T-helper 17 cell (primary cell): ENCODE measurements at regions not wholly inside any gene's neighbourhood (a gene's known extent, or its start where the extent isn't known, plus 50 kb on each side); places are given as distances from the start of the nearest gene placed in this dataset.

Source experiments
- ATAC-seq: fragments of 150-1000 bp; cut with Tn5 transposase; 2 replicates; pipeline ENCODE4 v1.10.0; 2021; ENCODE audit warnings: mild to moderate bottlenecking, moderate library complexity
- DNase-seq, 3 donors: peaks; one replicate each; pipeline versions ENCODE4 v3.0.0 to v3.0.0-alpha.2; 2020 to 2021
- H3K9me3 ChIP-seq: one replicate; pipeline ENCODE4 v1.7.0; 2013; ENCODE audit warnings: low read length, mild to moderate bottlenecking; ENCODE audit not compliant: control insufficient read depth, poor library complexity, severe bottlenecking
- H3K27ac Mint-ChIP-seq: one replicate; pipeline ENCODE4 v1.8.0; 2022; ENCODE audit warnings: mild to moderate bottlenecking, moderate library complexity, mixed read lengths
- H3K27me3 Mint-ChIP-seq: one replicate; pipeline ENCODE4 v1.8.0; 2022; ENCODE audit warnings: mixed read lengths
- H3K36me3 Mint-ChIP-seq: one replicate; pipeline ENCODE4 v1.8.0; 2022; ENCODE audit warnings: low read depth, mixed read lengths
- H3K4me1 Mint-ChIP-seq: one replicate; pipeline ENCODE4 v1.8.0; 2022; ENCODE audit warnings: mild to moderate bottlenecking, mixed read lengths
- H3K4me3 Mint-ChIP-seq: one replicate; pipeline ENCODE4 v1.8.0; 2022; ENCODE audit warnings: mild to moderate bottlenecking, moderate library complexity, mixed read lengths

- H3K9me3 ChIP-seq: peaks cover 3% of the 10 kb centered on the region
- no peaks in the 10 kb centered on the region for H3K4me1 Mint-ChIP-seq
- no peak for ATAC-seq
- H3K36me3 Mint-ChIP-seq: no peaks in the 10 kb centered on the region
- no peak overlapping the region for H3K4me3 Mint-ChIP-seq
- peaks cover 22% of the 10 kb centered on the region for H3K27me3 Mint-ChIP-seq
- DNase-seq: no peak
- H3K27ac Mint-ChIP-seq: no peak overlapping the region
These were observed 143.7 kb downstream of the ACER2 start for GRCh38 chr9:19552282-19553105.

DNA sequence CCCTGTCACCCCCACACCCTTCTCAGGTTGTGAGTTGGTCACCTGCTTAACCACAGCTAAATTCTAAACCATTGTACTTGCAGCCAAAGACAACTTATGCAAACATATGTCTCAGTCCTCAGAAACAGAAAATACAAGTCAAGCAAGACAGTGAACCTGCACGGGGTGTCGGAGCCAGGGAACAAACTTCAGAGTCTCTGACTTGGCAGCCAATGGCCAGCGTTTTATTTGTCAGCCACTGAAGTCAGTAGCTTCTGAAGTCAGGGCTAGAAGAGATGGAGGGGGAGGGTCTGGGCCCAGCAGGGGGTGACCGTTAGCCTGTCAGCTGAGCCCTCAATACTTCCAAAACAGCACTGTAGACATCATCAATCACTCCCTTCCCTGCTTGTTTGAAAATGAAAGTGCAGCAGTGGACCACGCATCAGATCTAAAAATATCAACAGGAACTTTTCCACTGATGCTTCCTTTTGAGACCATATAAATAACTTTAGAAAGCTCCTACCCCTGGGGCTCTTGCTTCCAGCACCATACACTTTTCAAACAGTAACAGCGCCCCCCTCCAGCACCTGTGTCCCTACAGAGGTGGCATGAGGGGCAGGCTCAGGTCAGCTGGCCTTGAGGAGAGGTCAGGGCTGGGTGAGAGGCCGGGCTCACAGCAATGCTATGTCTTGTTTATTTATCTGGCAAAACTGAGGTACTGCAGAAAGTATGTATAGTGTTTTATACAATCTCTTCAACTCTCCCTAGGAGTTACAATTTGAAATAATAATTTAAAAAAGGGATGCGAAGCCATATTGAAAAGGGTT lies 142.5 kb downstream of the ACER2 start:
- no peaks in the 10 kb centered on the region for H3K36me3 Mint-ChIP-seq
- no peaks in the 10 kb centered on the region for H3K4me1 Mint-ChIP-seq
- peak overlapping the region; percentile 8 for H3K4me3 Mint-ChIP-seq

DNA sequence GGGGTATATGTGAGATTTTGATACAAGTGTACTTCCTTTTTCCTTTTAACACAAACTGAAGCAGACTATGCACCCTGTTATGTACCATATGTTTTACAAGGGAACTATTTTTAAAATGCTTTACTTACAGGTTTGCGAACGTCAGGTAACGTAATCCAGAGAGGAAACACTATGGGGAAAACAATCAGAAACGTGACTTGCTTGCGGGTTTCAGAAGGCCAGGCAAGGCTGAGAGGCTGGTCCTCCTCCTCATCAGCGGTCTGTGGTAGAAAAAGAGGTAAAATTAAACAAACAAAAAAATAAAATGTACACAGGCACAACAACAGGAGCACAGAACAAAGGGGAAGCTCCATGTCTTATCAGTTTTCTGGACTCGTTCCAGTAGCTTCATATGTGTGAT lies 141.2 kb downstream of the ACER2 start:
- Mint-ChIP-seq H3K4me3 (no peak overlapping the region), H3K27ac (no peak overlapping the region)
- ATAC-seq: no peak

More for the DNA sequence above, 142.5 kb downstream of the ACER2 start:
- no peak overlapping the region for H3K27ac Mint-ChIP-seq
- H3K9me3 ChIP-seq: no peaks in the 10 kb centered on the region
- DNase-seq: no peak
- peaks cover 22% of the 10 kb centered on the region for H3K27me3 Mint-ChIP-seq
- ATAC-seq: no peak

GRCh38 chr9:19533373-19533772 lies 124.6 kb downstream of the ACER2 start:
- Mint-ChIP-seq H3K27ac (no peak overlapping the region), H3K4me3 (no peak overlapping the region), H3K36me3 (no peaks in the 10 kb centered on the region), H3K27me3 (peaks cover 15% of the 10 kb centered on the region), H3K4me1 (no peaks in the 10 kb centered on the region)
- ATAC-seq: no peak
- no peak for DNase-seq
- H3K9me3 ChIP-seq: no peaks in the 10 kb centered on the region

More for the DNA sequence above, 141.2 kb downstream of the ACER2 start:
- Mint-ChIP-seq H3K27me3 (peaks cover 22% of the 10 kb centered on the region), H3K4me1 (no peaks in the 10 kb centered on the region), H3K36me3 (no peaks in the 10 kb centered on the region)
- no peak for DNase-seq
- no peaks in the 10 kb centered on the region for H3K9me3 ChIP-seq

DNA sequence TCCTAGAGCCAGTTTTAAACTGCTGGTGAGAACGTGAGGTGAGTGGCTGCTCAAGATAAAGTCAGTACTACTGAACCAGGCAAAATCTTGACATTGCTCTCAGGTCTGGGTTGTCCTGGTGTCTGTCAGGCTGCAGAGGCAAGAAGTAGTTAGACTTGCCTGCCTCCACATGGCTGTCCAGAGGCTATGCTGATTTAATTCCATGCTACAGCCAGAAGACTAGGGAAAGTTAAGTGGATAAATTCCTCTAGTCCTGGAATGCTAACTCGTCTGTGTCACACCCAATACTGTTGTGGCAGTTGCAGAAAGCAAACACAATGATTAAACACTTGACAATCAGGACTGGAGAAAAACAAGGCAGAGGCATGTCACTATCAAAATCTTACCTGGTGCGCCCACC lies 118.9 kb downstream of the ACER2 start:
- no peak overlapping the region for H3K27ac Mint-ChIP-seq
- ATAC-seq: no peak
- peaks cover 23% of the 10 kb centered on the region for H3K27me3 Mint-ChIP-seq

DNA sequence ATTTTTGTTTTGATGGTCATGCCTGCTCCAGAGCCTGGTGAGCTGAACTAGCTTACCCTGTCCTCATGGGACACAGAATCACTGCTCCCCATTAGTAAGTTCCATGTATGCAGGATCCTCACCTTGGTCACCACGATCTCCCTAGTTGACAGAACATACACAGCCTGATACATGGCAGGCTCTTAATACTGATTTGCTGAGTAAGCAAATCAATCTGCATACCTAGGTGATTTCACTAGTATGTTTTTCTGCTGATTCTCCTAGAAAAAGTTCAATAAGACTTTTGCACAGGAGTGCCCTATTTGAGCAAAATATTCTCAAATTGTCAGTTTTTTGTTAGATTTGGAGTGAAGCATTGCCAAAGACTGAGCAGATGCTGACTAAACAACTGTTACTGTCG lies 113.7 kb downstream of the ACER2 start:
- Mint-ChIP-seq H3K4me3 (no peak overlapping the region), H3K27ac (no peak overlapping the region), H3K27me3 (peaks cover 17% of the 10 kb centered on the region), H3K36me3 (no peaks in the 10 kb centered on the region), H3K4me1 (no peaks in the 10 kb centered on the region)
- ATAC-seq (no peak), DNase-seq (no peak)
- no peaks in the 10 kb centered on the region for H3K9me3 ChIP-seq

More for the DNA sequence above, 118.9 kb downstream of the ACER2 start:
- DNase-seq: no peak
- no peaks in the 10 kb centered on the region for H3K36me3 Mint-ChIP-seq
- H3K9me3 ChIP-seq: no peaks in the 10 kb centered on the region
- H3K4me1 Mint-ChIP-seq: no peaks in the 10 kb centered on the region
- H3K4me3 Mint-ChIP-seq: no peak overlapping the region

- H3K4me1 Mint-ChIP-seq: peaks cover 2% of the 10 kb centered on the region
- no peaks in the 10 kb centered on the region for H3K9me3 ChIP-seq
- no peak for DNase-seq
- H3K27me3 Mint-ChIP-seq: peaks cover 28% of the 10 kb centered on the region
- ATAC-seq: no peak
- H3K36me3 Mint-ChIP-seq: peaks cover 1% of the 10 kb centered on the region
- H3K27ac Mint-ChIP-seq: no peak overlapping the region
- H3K4me3 Mint-ChIP-seq: no peak overlapping the region
These were observed 112.4 kb downstream of the ACER2 start for GRCh38 chr9:19521205-19521604.

- no peaks in the 10 kb centered on the region for H3K9me3 ChIP-seq
- ATAC-seq (no peak), DNase-seq (no peak)
- no peak overlapping the region for H3K4me3 Mint-ChIP-seq
- peaks cover 5% of the 10 kb centered on the region for H3K36me3 Mint-ChIP-seq
- peaks cover 2% of the 10 kb centered on the region for H3K4me1 Mint-ChIP-seq
- H3K27me3 Mint-ChIP-seq: peaks cover 56% of the 10 kb centered on the region
- H3K27ac Mint-ChIP-seq: no peak overlapping the region
These were observed 108.6 kb downstream of the ACER2 start for GRCh38 chr9:19517202-19517942.

DNA sequence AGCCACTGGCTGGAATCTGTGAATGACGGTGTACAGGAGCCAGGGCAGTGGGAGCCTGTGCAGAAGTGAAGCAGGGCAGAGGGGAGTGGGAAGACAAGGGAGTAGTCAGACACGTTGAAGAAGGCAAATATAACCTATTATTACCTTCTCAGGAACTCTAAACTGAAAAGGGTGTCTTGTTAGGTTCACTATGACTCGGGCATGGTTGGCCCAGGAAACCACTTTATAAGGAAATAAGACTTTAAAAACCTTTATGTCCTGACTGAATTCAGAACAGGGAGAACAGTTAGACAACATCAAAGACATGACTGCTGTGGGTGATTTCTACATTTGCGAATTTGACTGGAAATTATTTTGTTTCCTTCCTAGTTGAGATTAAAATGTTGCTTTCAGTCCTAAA lies 107.5 kb downstream of the ACER2 start:
- peaks cover 55% of the 10 kb centered on the region for H3K27me3 Mint-ChIP-seq
- no peak overlapping the region for H3K4me3 Mint-ChIP-seq
- DNase-seq: no peak
- ATAC-seq: no peak
- H3K36me3 Mint-ChIP-seq: peaks cover 5% of the 10 kb centered on the region
- no peaks in the 10 kb centered on the region for H3K9me3 ChIP-seq
- H3K4me1 Mint-ChIP-seq: peaks cover 2% of the 10 kb centered on the region
- no peak overlapping the region for H3K27ac Mint-ChIP-seq

DNA sequence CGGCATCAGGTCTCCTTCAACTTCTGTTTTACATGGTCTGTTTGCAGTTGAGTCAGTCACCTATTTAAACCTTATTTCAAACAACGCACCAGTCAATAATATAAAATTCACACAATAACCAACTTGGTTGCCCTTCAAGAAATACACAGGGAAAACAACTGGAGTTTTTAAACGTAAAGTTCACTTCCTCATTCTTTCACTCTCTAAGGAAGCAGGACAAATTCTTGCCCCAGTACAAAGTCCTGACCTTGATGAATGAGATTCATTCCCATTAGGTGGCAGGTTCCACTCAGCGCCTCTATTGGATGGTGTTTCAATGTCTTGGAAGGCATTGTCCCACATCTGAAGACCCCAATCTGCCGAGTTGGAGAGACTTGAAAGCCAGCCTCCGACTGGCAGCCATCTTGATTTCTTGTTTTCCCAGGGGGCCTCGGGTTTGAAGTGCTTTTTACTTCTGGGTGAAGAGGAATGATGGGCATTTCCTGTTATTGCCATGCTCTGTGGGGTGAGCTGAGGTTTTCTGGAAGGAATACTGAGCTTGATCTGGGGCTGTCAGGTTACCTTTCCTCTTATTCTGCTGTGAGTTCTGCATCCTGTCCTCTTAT lies 105.0 kb downstream of the ACER2 start:
- peaks cover 5% of the 10 kb centered on the region for H3K36me3 Mint-ChIP-seq
- no peak overlapping the region for H3K27ac Mint-ChIP-seq
- ATAC-seq (no peak), DNase-seq (no peak)
- H3K4me3 Mint-ChIP-seq: no peak overlapping the region
- H3K4me1 Mint-ChIP-seq: peaks cover 2% of the 10 kb centered on the region
- no peaks in the 10 kb centered on the region for H3K9me3 ChIP-seq
- peaks cover 46% of the 10 kb centered on the region for H3K27me3 Mint-ChIP-seq

DNA sequence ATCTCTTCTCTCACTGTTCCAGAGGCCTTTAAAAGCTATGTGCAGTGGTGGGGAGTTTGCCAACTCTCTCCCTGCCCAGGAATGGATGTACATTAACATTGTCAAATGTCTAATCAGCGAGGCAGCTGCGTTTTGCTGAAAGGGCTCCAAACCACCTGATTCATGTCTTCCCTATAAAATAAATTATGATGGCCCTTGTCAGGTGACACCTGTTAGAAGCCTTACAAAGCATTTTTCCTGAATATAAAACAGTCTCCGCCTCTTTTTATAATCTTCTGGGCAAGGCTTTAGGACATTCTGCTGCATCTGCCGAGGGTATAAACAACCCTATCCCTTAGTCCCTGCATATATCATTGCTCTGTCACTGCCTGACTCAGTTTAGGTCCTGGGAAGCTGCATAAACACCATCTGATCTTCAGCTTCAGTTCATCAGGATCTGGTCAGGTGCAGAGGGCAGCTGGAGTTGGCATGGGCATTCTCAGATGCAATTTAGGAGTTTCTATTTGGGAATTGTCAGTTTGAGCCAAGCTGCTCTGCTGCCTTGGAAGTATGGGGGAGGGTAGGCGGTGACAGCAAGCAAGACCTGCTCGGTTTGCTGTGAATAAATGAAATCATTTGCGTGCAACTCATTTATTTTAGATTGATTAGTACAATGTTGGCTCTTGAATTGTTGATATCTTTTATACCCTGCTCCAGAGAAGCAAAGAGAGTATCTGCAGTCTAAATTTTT lies 103.5 kb downstream of the ACER2 start:
- no peaks in the 10 kb centered on the region for H3K9me3 ChIP-seq
- H3K27ac Mint-ChIP-seq: no peak overlapping the region
- peaks cover 5% of the 10 kb centered on the region for H3K36me3 Mint-ChIP-seq
- H3K27me3 Mint-ChIP-seq: peaks cover 49% of the 10 kb centered on the region
- H3K4me3 Mint-ChIP-seq: no peak overlapping the region
- DNase-seq (no peak), ATAC-seq (no peak)
- peaks cover 2% of the 10 kb centered on the region for H3K4me1 Mint-ChIP-seq

GRCh38 chr9:19511694-19512093 lies 102.9 kb downstream of the ACER2 start:
- ATAC-seq (no peak), DNase-seq (no peak)
- peaks cover 5% of the 10 kb centered on the region for H3K36me3 Mint-ChIP-seq
- H3K4me3 Mint-ChIP-seq: no peak overlapping the region
- no peak overlapping the region for H3K27ac Mint-ChIP-seq
- no peaks in the 10 kb centered on the region for H3K9me3 ChIP-seq
- peaks cover 2% of the 10 kb centered on the region for H3K4me1 Mint-ChIP-seq
- H3K27me3 Mint-ChIP-seq: peaks cover 47% of the 10 kb centered on the region
